HG03280 (cell line): ENCODE measurements at regions not wholly inside any gene's neighbourhood (a gene's known extent, or its start where the extent isn't known, plus 50 kb on each side); places are given as distances from the start of the nearest gene placed in this dataset.

Source experiments
- ATAC-seq: cut with Tn5 transposase; IDR thresholded peaks from one replicate; pipeline ENCODE4 v1.9.1; 2021; ENCODE audit warnings: mild to moderate bottlenecking, moderate library complexity; ENCODE audit not compliant: unreplicated experiment

GRCh38 chr11:112634551-112634950, 326.7 kb upstream of the NCAM1 start:
- ATAC-seq, result no peak

GRCh38 chr11:112634995-112635737, 326.1 kb upstream of the NCAM1 start:
- no peak for ATAC-seq

- ATAC-seq, result no peak
Observed at GRCh38 chr11:112637076-112637475, 324.1 kb upstream of the NCAM1 start.

- no peak for ATAC-seq
Observed at GRCh38 chr11:112637876-112638275, 323.3 kb upstream of the NCAM1 start.

GRCh38 chr11:112639469-112639868, 321.8 kb upstream of the NCAM1 start:
- ATAC-seq, result no peak

- ATAC-seq, result no peak
Observed at GRCh38 chr11:112643416-112643815, 317.8 kb upstream of the NCAM1 start.

- ATAC-seq, result no peak
Observed at GRCh38 chr11:112644410-112645131, 316.6 kb upstream of the NCAM1 start.

- ATAC-seq, result no peak
Observed at GRCh38 chr11:112649856-112650255, 311.4 kb upstream of the NCAM1 start.

- no peak for ATAC-seq
Observed at GRCh38 chr11:112650527-112650926, 310.7 kb upstream of the NCAM1 start.

GRCh38 chr11:112651386-112651785, 309.8 kb upstream of the NCAM1 start:
- ATAC-seq, result no peak

- ATAC-seq, result no peak
Observed at GRCh38 chr11:112652786-112653390, 308.3 kb upstream of the NCAM1 start.

- ATAC-seq, result no peak
Observed at GRCh38 chr11:112655371-112655770, 305.8 kb upstream of the NCAM1 start.

GRCh38 chr11:112656772-112657428, 304.3 kb upstream of the NCAM1 start:
- no peak for ATAC-seq

- ATAC-seq, result no peak
Observed at GRCh38 chr11:112658431-112658878, 302.8 kb upstream of the NCAM1 start.

GRCh38 chr11:112661146-112661545, 300.1 kb upstream of the NCAM1 start:
- no peak for ATAC-seq

- no peak for ATAC-seq
Observed at GRCh38 chr11:112661571-112661970, 299.6 kb upstream of the NCAM1 start.

GRCh38 chr11:112662554-112662953, 298.7 kb upstream of the NCAM1 start:
- no peak for ATAC-seq

GRCh38 chr11:112663947-112664634, 297.1 kb upstream of the NCAM1 start:
- no peak for ATAC-seq

GRCh38 chr11:112665291-112665690, 295.9 kb upstream of the NCAM1 start:
- no peak for ATAC-seq

GRCh38 chr11:112666253-112666652, 295.0 kb upstream of the NCAM1 start:
- ATAC-seq, result no peak
